ENCODE measurements at regions not wholly inside any gene's neighbourhood (a gene's known extent, or its start where the extent isn't known, plus 50 kb on each side); places are given as distances from the start of the nearest gene placed in this dataset.

- DNase-seq (ENCODE audit: low spot score), result no peak
- ATAC-seq, result no peak
- H3K4me2 ChIP-seq, result no peak overlapping the region
- H3K36me3 ChIP-seq (ENCODE audit: insufficient read depth), result no peaks in the 10 kb centered on the region
- H3K4me1 Mint-ChIP-seq, result 0 out of 3 replicates have a peak, but pooled peaks cover 4% of the 10 kb centered on the region
- H3K9me3 Mint-ChIP-seq, result peaks cover 4% of the 10 kb centered on the region; the same call in 1 of the 3 replicates
- no peaks in the 10 kb centered on the region for H3K27me3 ChIP-seq (ENCODE audit: insufficient read depth)
- H2AFZ ChIP-seq, result no peak overlapping the region
- no peak overlapping the region for H3K27ac ChIP-seq (ENCODE audit: low read depth)
- H4K20me1 ChIP-seq (replicated peaks; ENCODE audit: insufficient read depth), result no peaks in the 10 kb centered on the region
- peaks cover 4% of the 10 kb centered on the region; the same call in 1 of the 3 replicates for H3K36me3 Mint-ChIP-seq (ENCODE audit: low read depth)
- no peak overlapping the region for H3K27ac Mint-ChIP-seq
- H3K4me3 ChIP-seq, result no peak overlapping the region
- H3F3A ChIP-seq (replicated peaks; ENCODE audit: low read depth), result no peaks in the 10 kb centered on the region
- H3K27me3 Mint-ChIP-seq (ENCODE audit: insufficient read depth, low read depth, poor library complexity), result peaks cover 2% of the 10 kb centered on the region
- no peak overlapping the region for H3K4me3 Mint-ChIP-seq
- TF ChIP-seq CTCF (conservative IDR thresholded peaks at IDR 0.05; ENCODE audit: low read depth in 2 of 2) (no peak), EZH2 (IDR thresholded peaks at IDR 0.05; ENCODE audit: low read depth, unreplicated experiment) (no peak), STAT1 (IDR thresholded peaks at IDR 0.05; ENCODE audit: unreplicated experiment) (no peak), CREB1 (CRISPR knock-in tag; IDR thresholded peaks at IDR 0.05; ENCODE audit: low read depth) (no peak), ZNF114 (CRISPR knock-in tag; IDR thresholded peaks at IDR 0.05) (no peak), JUNB (IDR thresholded peaks at IDR 0.05; ENCODE audit: unreplicated experiment) (no peak)
- H3K79me2 ChIP-seq (replicated peaks; ENCODE audit: insufficient read depth), result no peaks in the 10 kb centered on the region
- no peaks in the 10 kb centered on the region for H3K4me1 ChIP-seq (ENCODE audit: insufficient read depth)
- H3K9me2 ChIP-seq (ENCODE audit: insufficient read depth), result peaks cover 12% of the 10 kb centered on the region
Observed at GRCh38 chr3:34139566-34139965, 341.1 kb downstream of the PDCD6IP start.

- H3K27ac ChIP-seq (ENCODE audit: low read depth), result no peak overlapping the region
- TF ChIP-seq CTCF (conservative IDR thresholded peaks at IDR 0.05; ENCODE audit: low read depth in 2 of 2), result no peak
- TF ChIP-seq STAT1 (IDR thresholded peaks at IDR 0.05; ENCODE audit: unreplicated experiment), result no peak
- TF ChIP-seq, protein P1, sequence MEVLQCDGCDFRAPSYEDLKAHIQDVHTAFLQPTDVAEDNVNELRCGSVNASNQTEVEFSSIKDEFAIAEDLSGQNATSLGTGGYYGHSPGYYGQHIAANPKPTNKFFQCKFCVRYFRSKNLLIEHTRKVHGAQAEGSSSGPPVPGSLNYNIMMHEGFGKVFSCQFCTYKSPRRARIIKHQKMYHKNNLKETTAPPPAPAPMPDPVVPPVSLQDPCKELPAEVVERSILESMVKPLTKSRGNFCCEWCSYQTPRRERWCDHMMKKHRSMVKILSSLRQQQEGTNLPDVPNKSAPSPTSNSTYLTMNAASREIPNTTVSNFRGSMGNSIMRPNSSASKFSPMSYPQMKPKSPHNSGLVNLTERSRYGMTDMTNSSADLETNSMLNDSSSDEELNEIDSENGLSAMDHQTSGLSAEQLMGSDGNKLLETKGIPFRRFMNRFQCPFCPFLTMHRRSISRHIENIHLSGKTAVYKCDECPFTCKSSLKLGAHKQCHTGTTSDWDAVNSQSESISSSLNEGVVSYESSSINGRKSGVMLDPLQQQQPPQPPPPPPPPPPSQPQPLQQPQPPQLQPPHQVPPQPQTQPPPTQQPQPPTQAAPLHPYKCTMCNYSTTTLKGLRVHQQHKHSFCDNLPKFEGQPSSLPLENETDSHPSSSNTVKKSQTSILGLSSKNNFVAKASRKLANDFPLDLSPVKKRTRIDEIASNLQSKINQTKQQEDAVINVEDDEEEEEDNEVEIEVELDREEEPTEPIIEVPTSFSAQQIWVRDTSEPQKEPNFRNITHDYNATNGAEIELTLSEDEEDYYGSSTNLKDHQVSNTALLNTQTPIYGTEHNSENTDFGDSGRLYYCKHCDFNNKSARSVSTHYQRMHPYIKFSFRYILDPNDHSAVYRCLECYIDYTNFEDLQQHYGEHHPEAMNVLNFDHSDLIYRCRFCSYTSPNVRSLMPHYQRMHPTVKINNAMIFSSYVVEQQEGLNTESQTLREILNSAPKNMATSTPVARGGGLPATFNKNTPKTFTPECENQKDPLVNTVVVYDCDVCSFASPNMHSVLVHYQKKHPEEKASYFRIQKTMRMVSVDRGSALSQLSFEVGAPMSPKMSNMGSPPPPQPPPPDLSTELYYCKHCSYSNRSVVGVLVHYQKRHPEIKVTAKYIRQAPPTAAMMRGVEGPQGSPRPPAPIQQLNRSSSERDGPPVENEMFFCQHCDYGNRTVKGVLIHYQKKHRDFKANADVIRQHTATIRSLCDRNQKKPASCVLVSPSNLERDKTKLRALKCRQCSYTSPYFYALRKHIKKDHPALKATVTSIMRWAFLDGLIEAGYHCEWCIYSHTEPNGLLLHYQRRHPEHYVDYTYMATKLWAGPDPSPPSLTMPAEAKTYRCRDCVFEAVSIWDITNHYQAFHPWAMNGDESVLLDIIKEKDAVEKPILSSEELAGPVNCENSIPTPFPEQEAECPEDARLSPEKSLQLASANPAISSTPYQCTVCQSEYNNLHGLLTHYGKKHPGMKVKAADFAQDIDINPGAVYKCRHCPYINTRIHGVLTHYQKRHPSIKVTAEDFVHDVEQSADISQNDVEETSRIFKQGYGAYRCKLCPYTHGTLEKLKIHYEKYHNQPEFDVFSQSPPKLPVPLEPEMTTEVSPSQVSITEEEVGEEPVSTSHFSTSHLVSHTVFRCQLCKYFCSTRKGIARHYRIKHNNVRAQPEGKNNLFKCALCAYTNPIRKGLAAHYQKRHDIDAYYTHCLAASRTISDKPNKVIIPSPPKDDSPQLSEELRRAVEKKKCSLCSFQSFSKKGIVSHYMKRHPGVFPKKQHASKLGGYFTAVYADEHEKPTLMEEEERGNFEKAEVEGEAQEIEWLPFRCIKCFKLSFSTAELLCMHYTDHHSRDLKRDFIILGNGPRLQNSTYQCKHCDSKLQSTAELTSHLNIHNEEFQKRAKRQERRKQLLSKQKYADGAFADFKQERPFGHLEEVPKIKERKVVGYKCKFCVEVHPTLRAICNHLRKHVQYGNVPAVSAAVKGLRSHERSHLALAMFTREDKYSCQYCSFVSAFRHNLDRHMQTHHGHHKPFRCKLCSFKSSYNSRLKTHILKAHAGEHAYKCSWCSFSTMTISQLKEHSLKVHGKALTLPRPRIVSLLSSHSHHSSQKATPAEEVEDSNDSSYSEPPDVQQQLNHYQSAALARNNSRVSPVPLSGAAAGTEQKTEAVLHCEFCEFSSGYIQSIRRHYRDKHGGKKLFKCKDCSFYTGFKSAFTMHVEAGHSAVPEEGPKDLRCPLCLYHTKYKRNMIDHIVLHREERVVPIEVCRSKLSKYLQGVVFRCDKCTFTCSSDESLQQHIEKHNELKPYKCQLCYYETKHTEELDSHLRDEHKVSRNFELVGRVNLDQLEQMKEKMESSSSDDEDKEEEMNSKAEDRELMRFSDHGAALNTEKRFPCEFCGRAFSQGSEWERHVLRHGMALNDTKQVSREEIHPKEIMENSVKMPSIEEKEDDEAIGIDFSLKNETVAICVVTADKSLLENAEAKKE (CRISPR knock-in tag; IDR thresholded peaks at IDR 0.05), result no peak
- TF ChIP-seq ZNF114 (CRISPR knock-in tag; IDR thresholded peaks at IDR 0.05), result no peak
- no peak for TF ChIP-seq POLR2AphosphoS5 (IDR thresholded peaks at IDR 0.05; ENCODE audit: low read depth)
- no peak for TF ChIP-seq ETS1 (IDR thresholded peaks at IDR 0.05)
- TF ChIP-seq CREB1 (CRISPR knock-in tag; IDR thresholded peaks at IDR 0.05; ENCODE audit: low read depth), result no peak
- TF ChIP-seq NANOG (IDR thresholded peaks at IDR 0.05; ENCODE audit: borderline replicate concordance), result no peak
Observed at GRCh38 chr3:34140616-34141015, 342.2 kb downstream of the PDCD6IP start.

More at GRCh38 chr3:34140616-34141015, 342.2 kb downstream of the PDCD6IP start:
- no peaks in the 10 kb centered on the region for H3F3A ChIP-seq (replicated peaks; ENCODE audit: low read depth)
- H3K36me3 Mint-ChIP-seq (ENCODE audit: low read depth), result no peaks in the 10 kb centered on the region
- peaks cover 2% of the 10 kb centered on the region for H3K27me3 Mint-ChIP-seq (ENCODE audit: insufficient read depth, low read depth, poor library complexity)
- no peaks in the 10 kb centered on the region for H3K36me3 ChIP-seq (ENCODE audit: insufficient read depth)
- no peak overlapping the region for H2AFZ ChIP-seq
- H3K4me3 ChIP-seq, result no peak overlapping the region
- no peak overlapping the region for H3K4me3 Mint-ChIP-seq
- H3K4me2 ChIP-seq, result no peak overlapping the region
- 0 out of 2 replicates have a peak, but pooled peaks cover 3% of the 10 kb centered on the region for H3K4me1 ChIP-seq (ENCODE audit: insufficient read depth)
- H3K9me2 ChIP-seq (ENCODE audit: insufficient read depth), result peaks cover 7% of the 10 kb centered on the region; the same call in 1 of the 2 replicates
- H3K27me3 ChIP-seq (ENCODE audit: insufficient read depth), result no peaks in the 10 kb centered on the region
- no peaks in the 10 kb centered on the region for H4K20me1 ChIP-seq (replicated peaks; ENCODE audit: insufficient read depth)
- DNase-seq (ENCODE audit: low spot score) (no peak), ATAC-seq (no peak)
- peaks cover 7% of the 10 kb centered on the region for H3K4me1 Mint-ChIP-seq
- H3K27ac Mint-ChIP-seq, result no peak overlapping the region
- H3K79me2 ChIP-seq (replicated peaks; ENCODE audit: insufficient read depth), result no peaks in the 10 kb centered on the region
- no peaks in the 10 kb centered on the region for H3K9me3 Mint-ChIP-seq

All from GM23338 (cell line).